HEK293T (cell line): ENCODE measurements at regions not wholly inside any gene's neighbourhood (a gene's known extent, or its start where the extent isn't known, plus 50 kb on each side); places are given as distances from the start of the nearest gene placed in this dataset.
"Not testable (repeated sequence)": the region's sequence is repeated elsewhere in the genome, so short reads cannot be mapped to it uniquely, and the experiment has no call there.

ENCODE experiments used
- CTCF ChIA-PET: fragments of 350-600 bp; formaldehyde crosslinking; extraction: SDS; loops from one replicate; lab custom pipeline; 2021; ENCODE audit warnings: antibody characterized with exemption, inconsistent platforms; lab: Yijun Ruan, JAX
- POLR2A ChIA-PET: fragments of 350-600 bp; formaldehyde crosslinking; extraction: SDS; loops from one replicate; lab custom pipeline; 2020; ENCODE audit warnings: antibody characterized with exemption, inconsistent platforms; lab: Yijun Ruan, JAX
- DNase-seq: peaks from one replicate; pipeline ENCODE4 v3.0.0; 2012; ENCODE audit warnings: mixed read lengths; ENCODE audit errors: extremely low spot score
- ARNT ChIP-seq: fragments of 450-650 bp; IDR thresholded peaks from 2 replicates; pipeline ENCODE4 v1.6.1; 2017; ENCODE audit warnings: mild to moderate bottlenecking
- BHLHE40 ChIP-seq: fragments of 450-650 bp; IDR thresholded peaks from 2 replicates; pipeline ENCODE4 v1.6.1; 2016; ENCODE audit warnings: mild to moderate bottlenecking, moderate library complexity, borderline replicate concordance
- CTBP1 ChIP-seq: fragments of 450-650 bp; IDR thresholded peaks from 2 replicates; pipeline ENCODE4 v1.6.1; 2016; ENCODE audit warnings: borderline replicate concordance
- ELF4 ChIP-seq: fragments of 450-650 bp; IDR thresholded peaks from 2 replicates; pipeline ENCODE4 v1.6.1; 2017; ENCODE audit warnings: antibody characterized with exemption
- FOXA1 ChIP-seq: fragments of 450-650 bp; IDR thresholded peaks from 2 replicates; pipeline ENCODE4 v1.6.1; 2016; ENCODE audit warnings: mild to moderate bottlenecking
- FOXK2 ChIP-seq: fragments of 450-650 bp; IDR thresholded peaks from 2 replicates; pipeline ENCODE4 v1.6.1; 2016; ENCODE audit warnings: mild to moderate bottlenecking
- FOXM1 ChIP-seq: fragments of 450-650 bp; IDR thresholded peaks from 2 replicates; pipeline ENCODE4 v1.6.1; 2017; ENCODE audit warnings: mild to moderate bottlenecking, borderline replicate concordance
- HDGF ChIP-seq: fragments of 450-650 bp; IDR thresholded peaks from 2 replicates; pipeline ENCODE4 v1.6.1; 2017; ENCODE audit warnings: antibody characterized with exemption, borderline replicate concordance
- L3MBTL2 ChIP-seq: fragments of 450-650 bp; conservative IDR thresholded peaks from 2 replicates; pipeline ENCODE4 v1.6.1; 2016; ENCODE audit warnings: mild to moderate bottlenecking
- LEF1 ChIP-seq: fragments of 450-650 bp; IDR thresholded peaks from 2 replicates; pipeline ENCODE4 v1.6.1; 2017; ENCODE audit warnings: mild to moderate bottlenecking, borderline replicate concordance
- NFRKB ChIP-seq: fragments of 450-650 bp; IDR thresholded peaks from 2 replicates; pipeline ENCODE4 v1.6.1; 2016; ENCODE audit warnings: mild to moderate bottlenecking, moderate library complexity
- PKNOX1 ChIP-seq: fragments of 450-650 bp; IDR thresholded peaks from 2 replicates; pipeline ENCODE4 v1.6.1; 2016
- SP1 ChIP-seq: fragments of 450-650 bp; IDR thresholded peaks from 2 replicates; pipeline ENCODE4 v1.6.1; 2017
- SUZ12 ChIP-seq: fragments of 450-650 bp; IDR thresholded peaks from 2 replicates; pipeline ENCODE4 v1.6.1; 2016; ENCODE audit warnings: mild to moderate bottlenecking
- TARDBP ChIP-seq: fragments of 450-650 bp; IDR thresholded peaks from 2 replicates; pipeline ENCODE4 v1.6.1; 2016
- ZNF384 ChIP-seq: fragments of 450-650 bp; IDR thresholded peaks from 2 replicates; pipeline ENCODE4 v1.6.1; 2016

GRCh38 chr6:80789912-80790570, 683.6 kb downstream of the BCKDHB start:
- DNase-seq: no peak

GRCh38 chr6:80783271-80783670, 676.8 kb downstream of the BCKDHB start:
- CTCF ChIA-PET, POLR2A ChIA-PET, DNase-seq: not testable (repeated sequence)

More at GRCh38 chr6:80789912-80790570, 683.6 kb downstream of the BCKDHB start:
- ChIA-PET CTCF (no interaction called here), POLR2A (no interaction called here)
- TF ChIP-seq CTBP1 (no peak), NFRKB (no peak), SUZ12 (no peak), HDGF (no peak), PKNOX1 (no peak), FOXK2 (no peak), LEF1 (no peak), L3MBTL2 (no peak), ZNF384 (no peak), SP1 (no peak), ARNT (no peak), ELF4 (no peak)

GRCh38 chr6:80771941-80772340, 665.5 kb downstream of the BCKDHB start:
- CTCF ChIA-PET: no interaction called here
- TF ChIP-seq LEF1 (no peak), SP1 (no peak), ARNT (no peak), CTBP1 (no peak), FOXA1 (no peak), FOXK2 (no peak), FOXM1 (no peak), L3MBTL2 (no peak), BHLHE40 (no peak)
- peak; percentile 7 for DNase-seq
- POLR2A ChIA-PET: no interaction called here

- TF ChIP-seq L3MBTL2 (no peak), BHLHE40 (no peak), HDGF (no peak), ELF4 (no peak), NFRKB (no peak), TARDBP (no peak), ARNT (no peak), FOXM1 (no peak), FOXA1 (no peak)
- CTCF ChIA-PET: no interaction called here
- POLR2A ChIA-PET: no interaction called here
- no peak for DNase-seq
Measured at GRCh38 chr6:80769106-80769505, 662.6 kb downstream of the BCKDHB start.

GRCh38 chr6:80767808-80768207, 661.3 kb downstream of the BCKDHB start:
- TF ChIP-seq PKNOX1 (no peak), CTBP1 (no peak), ZNF384 (no peak), ELF4 (no peak), SUZ12 (no peak), ARNT (no peak)
- POLR2A ChIA-PET: no interaction called here
- CTCF ChIA-PET: no interaction called here
- no peak for DNase-seq

DNA sequence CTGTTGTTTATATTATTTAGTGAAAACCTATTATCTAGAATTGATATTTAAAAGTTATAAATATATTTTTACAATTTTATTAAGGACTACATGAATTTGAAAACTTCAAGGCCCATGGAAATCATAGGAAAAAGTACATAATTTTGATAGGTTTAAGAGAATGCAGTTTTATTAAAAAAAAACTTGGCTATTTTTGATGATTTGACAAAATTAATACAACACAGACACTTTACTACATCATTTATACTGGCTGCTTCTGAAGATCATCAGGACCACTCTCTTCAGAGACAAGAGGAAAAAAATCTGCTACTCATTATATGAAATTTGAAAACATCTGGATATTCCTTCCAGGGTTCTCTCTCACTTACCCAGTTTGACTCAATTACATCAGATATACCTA, 637.7 kb downstream of the BCKDHB start:
- TF ChIP-seq LEF1 (no peak), FOXK2 (no peak)
- ChIA-PET CTCF (no interaction called here), POLR2A (no interaction called here)
- DNase-seq: no peak

GRCh38 chr6:80742481-80742880, 636.0 kb downstream of the BCKDHB start:
- TF ChIP-seq FOXA1 (no peak), FOXM1 (no peak), NFRKB (no peak), HDGF (no peak), FOXK2 (no peak), CTBP1 (no peak), ELF4 (no peak), TARDBP (no peak), ZNF384 (no peak), PKNOX1 (no peak), SUZ12 (no peak), SP1 (no peak), LEF1 (no peak), ARNT (no peak), L3MBTL2 (no peak), BHLHE40 (no peak)
- CTCF ChIA-PET: no interaction called here
- POLR2A ChIA-PET: no interaction called here
- DNase-seq: peak; percentile 10
